ENCODE measurements at regions not wholly inside any gene's neighbourhood (a gene's known extent, or its start where the extent isn't known, plus 50 kb on each side); places are given as distances from the start of the nearest gene placed in this dataset.
A peak's percentile ranks its signal among the peaks of the same experiment; 100 is the strongest.

DNA sequence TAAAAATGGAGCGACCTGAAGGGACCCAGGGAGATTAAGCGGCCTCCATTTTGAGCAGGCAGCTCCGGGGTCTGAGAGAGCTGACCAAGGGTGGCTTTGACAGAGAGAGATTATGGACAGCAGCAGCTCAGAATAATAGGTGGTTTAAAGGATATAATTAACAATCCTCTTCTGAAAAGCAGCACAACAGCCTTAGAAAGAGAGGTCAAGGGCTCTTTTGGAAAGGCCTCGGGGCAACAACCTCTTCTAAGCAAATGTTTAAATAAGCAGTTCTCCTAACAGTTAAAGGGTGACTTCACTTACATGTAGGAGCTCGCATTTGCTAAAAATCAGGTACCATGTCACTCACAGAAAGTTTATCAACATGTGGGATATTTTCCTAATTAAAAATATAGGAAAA is 87.2 kb upstream of the FRMD6 start:
- no peak overlapping the region for H3K27ac ChIP-seq (ENCODE audit: low read depth, low read length)
- ChIA-PET CTCF (interaction anchor here (1.8 kb wide), 1 partner anchor 19 kb away, joined by 5 read pairs; no protein-coding TSS in a partner anchor), POLR2A (no interaction called here), RAD21 (ENCODE audit: low non-redundant PET in 1 of 2, low total read pairs in 2 of 2, uncharacterized antibody in 2 of 2, unreplicated experiment in 2 of 2) (no interaction called here)
- no peaks in the 10 kb centered on the region for H3K27me3 ChIP-seq (ENCODE audit: insufficient read depth, low read length)
- no TSS peak for BruUV-seq (replicated peaks)
- H3K4me3 ChIP-seq (replicated peaks in 1 of 2; ENCODE audit: low read depth in 1 of 2, low read length in 2 of 2), result no peak overlapping the region
- H2AFZ ChIP-seq (ENCODE audit: low read depth, low read length, poor library complexity, severe bottlenecking), result peak overlapping the region; percentile 30
- H3K79me2 ChIP-seq (ENCODE audit: insufficient read depth, low read length), result no peaks in the 10 kb centered on the region
- no peaks in the 10 kb centered on the region for H3K9me3 ChIP-seq (ENCODE audit: control insufficient read depth in 1 of 2, insufficient read depth in 1 of 2, low read depth in 1 of 2, low read length in 2 of 2)
- H3K4me1 ChIP-seq (ENCODE audit: control insufficient read depth in 1 of 2, insufficient read depth in 2 of 2, low read length in 2 of 2), result peaks cover 10 to 17% of the 10 kb centered on the region in 2 experiments; a peak in 3 of 4 replicates
- H3K4me2 ChIP-seq (ENCODE audit: low read length), result peak overlapping the region; percentile 24
- no peak for ATAC-seq
- H4K20me1 ChIP-seq (ENCODE audit: insufficient read depth), result no peaks in the 10 kb centered on the region
- H3K9me2 ChIP-seq (ENCODE audit: insufficient read depth), result no peaks in the 10 kb centered on the region
- H3K36me3 ChIP-seq (ENCODE audit: control insufficient read depth in 1 of 2, insufficient read depth in 2 of 2, low read length in 2 of 2), result no peaks in the 10 kb centered on the region
- TF ChIP-seq YY1 (IDR thresholded peaks at IDR 0.05; ENCODE audit: extremely low read depth, insufficient replicate concordance, low read depth, low read length) (no peak), EZH2 (IDR thresholded peaks at IDR 0.05) (no peak)
- intact Hi-C loops (cut with micrococcal nuclease), result no loop called here
- DNase-seq (ENCODE audit: low read depth, low spot score), result no peak
- H3K9ac ChIP-seq (ENCODE audit: low read length), result no peak overlapping the region

DNA sequence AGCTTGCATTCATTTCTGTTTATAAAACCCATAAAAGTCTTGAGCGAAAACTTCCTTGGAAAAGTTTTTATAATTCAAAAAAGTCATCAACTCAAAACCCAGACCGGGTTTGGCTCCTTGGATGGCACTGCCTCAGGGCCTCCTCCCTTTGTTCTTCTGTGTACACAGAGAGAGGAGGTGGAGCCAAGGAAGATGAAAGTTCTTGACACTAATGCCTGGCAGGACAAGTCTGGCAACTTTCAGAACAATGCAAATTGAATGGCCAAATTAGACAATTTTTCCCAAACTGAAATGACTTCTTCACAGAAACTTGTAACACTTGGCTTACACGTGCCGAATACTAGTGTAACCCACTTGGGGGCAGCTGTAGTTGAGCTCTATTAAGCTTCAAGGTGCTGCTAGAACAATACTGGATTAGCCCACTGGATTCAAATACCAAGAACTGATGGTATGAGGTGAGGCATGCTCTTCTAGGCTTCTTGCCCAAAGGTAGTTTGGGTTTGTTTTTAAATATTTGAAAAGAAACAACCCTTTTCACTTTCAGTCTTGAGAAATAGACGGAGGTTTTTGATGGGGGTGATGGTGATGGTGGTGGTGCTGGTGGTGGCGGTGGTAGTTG is 86.6 kb upstream of the FRMD6 start:
- H3K27me3 ChIP-seq (ENCODE audit: insufficient read depth, low read length), result no peaks in the 10 kb centered on the region
- H3K9ac ChIP-seq (ENCODE audit: low read length), result no peak overlapping the region
- no TSS peak for BruUV-seq (replicated peaks)
- H3K4me2 ChIP-seq (ENCODE audit: low read length), result peak overlapping the region; percentile 24
- ChIA-PET RAD21 (ENCODE audit: low non-redundant PET in 1 of 2, low total read pairs in 2 of 2, uncharacterized antibody in 2 of 2, unreplicated experiment in 2 of 2) (no interaction called here), CTCF (no interaction called here), POLR2A (no interaction called here)
- no peak overlapping the region for H3K27ac ChIP-seq (ENCODE audit: low read depth, low read length)
- no peak overlapping the region for H3K4me3 ChIP-seq (replicated peaks in 1 of 2; ENCODE audit: low read depth in 1 of 2, low read length in 2 of 2)
- no peaks in the 10 kb centered on the region for H3K36me3 ChIP-seq (ENCODE audit: control insufficient read depth in 1 of 2, insufficient read depth in 2 of 2, low read length in 2 of 2)
- H3K4me1 ChIP-seq (ENCODE audit: control insufficient read depth in 1 of 2, insufficient read depth in 2 of 2, low read length in 2 of 2), result peaks cover 10 to 17% of the 10 kb centered on the region in 2 experiments; a peak in 3 of 4 replicates
- ATAC-seq (peak; percentile 77), DNase-seq (ENCODE audit: low read depth, low spot score) (no peak)
- H3K9me3 ChIP-seq (ENCODE audit: control insufficient read depth in 1 of 2, insufficient read depth in 1 of 2, low read depth in 1 of 2, low read length in 2 of 2), result no peaks in the 10 kb centered on the region
- peak overlapping the region; percentile 30 for H2AFZ ChIP-seq (ENCODE audit: low read depth, low read length, poor library complexity, severe bottlenecking)
- intact Hi-C loops (cut with micrococcal nuclease), result no loop called here
- no peaks in the 10 kb centered on the region for H4K20me1 ChIP-seq (ENCODE audit: insufficient read depth)
- no peaks in the 10 kb centered on the region for H3K9me2 ChIP-seq (ENCODE audit: insufficient read depth)
- H3K79me2 ChIP-seq (ENCODE audit: insufficient read depth, low read length), result no peaks in the 10 kb centered on the region
- TF ChIP-seq, protein P1, sequence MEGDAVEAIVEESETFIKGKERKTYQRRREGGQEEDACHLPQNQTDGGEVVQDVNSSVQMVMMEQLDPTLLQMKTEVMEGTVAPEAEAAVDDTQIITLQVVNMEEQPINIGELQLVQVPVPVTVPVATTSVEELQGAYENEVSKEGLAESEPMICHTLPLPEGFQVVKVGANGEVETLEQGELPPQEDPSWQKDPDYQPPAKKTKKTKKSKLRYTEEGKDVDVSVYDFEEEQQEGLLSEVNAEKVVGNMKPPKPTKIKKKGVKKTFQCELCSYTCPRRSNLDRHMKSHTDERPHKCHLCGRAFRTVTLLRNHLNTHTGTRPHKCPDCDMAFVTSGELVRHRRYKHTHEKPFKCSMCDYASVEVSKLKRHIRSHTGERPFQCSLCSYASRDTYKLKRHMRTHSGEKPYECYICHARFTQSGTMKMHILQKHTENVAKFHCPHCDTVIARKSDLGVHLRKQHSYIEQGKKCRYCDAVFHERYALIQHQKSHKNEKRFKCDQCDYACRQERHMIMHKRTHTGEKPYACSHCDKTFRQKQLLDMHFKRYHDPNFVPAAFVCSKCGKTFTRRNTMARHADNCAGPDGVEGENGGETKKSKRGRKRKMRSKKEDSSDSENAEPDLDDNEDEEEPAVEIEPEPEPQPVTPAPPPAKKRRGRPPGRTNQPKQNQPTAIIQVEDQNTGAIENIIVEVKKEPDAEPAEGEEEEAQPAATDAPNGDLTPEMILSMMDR (IDR thresholded peaks at IDR 0.05 in 2 of 3, conservative IDR thresholded peaks at IDR 0.05 in 1 of 3; ENCODE audit: borderline replicate concordance in 1 of 3, insufficient read depth in 1 of 3, low read depth in 2 of 3, low read length in 2 of 3), result no peak
- TF ChIP-seq, protein P2, sequence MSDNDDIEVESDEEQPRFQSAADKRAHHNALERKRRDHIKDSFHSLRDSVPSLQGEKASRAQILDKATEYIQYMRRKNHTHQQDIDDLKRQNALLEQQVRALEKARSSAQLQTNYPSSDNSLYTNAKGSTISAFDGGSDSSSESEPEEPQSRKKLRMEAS (IDR thresholded peaks at IDR 0.05), result no peak
- TF ChIP-seq ZNF274 (IDR thresholded peaks at IDR 0.05; ENCODE audit: low read depth, low read length) (no peak), FOSL1 (IDR thresholded peaks at IDR 0.05; ENCODE audit: low read depth) (no peak), ZFX (IDR thresholded peaks at IDR 0.05) (no peak), EZH2 (IDR thresholded peaks at IDR 0.05) (no peak), JUND (IDR thresholded peaks at IDR 0.05) (peak; percentile 28; the same call in 1 of the 2 replicates), ELF1 (IDR thresholded peaks at IDR 0.05; ENCODE audit: borderline replicate concordance, low read depth) (no peak), RAD21 (IDR thresholded peaks at IDR 0.05; ENCODE audit: low read depth) (no peak), TCF7L2 (IDR thresholded peaks at IDR 0.05; ENCODE audit: borderline replicate concordance, extremely low read depth, insufficient read depth, insufficient read length) (peak; percentile 63), POLR2A (IDR thresholded peaks at IDR 0.05; ENCODE audit: borderline replicate concordance, extremely low read depth, insufficient read depth, insufficient read length) (no peak), SIN3A (IDR thresholded peaks at IDR 0.05; ENCODE audit: low read depth) (no peak), SRF (IDR thresholded peaks at IDR 0.05; ENCODE audit: low read depth) (no peak), SP1 (IDR thresholded peaks at IDR 0.05; ENCODE audit: low read depth) (no peak)
- TF ChIP-seq, protein P3, sequence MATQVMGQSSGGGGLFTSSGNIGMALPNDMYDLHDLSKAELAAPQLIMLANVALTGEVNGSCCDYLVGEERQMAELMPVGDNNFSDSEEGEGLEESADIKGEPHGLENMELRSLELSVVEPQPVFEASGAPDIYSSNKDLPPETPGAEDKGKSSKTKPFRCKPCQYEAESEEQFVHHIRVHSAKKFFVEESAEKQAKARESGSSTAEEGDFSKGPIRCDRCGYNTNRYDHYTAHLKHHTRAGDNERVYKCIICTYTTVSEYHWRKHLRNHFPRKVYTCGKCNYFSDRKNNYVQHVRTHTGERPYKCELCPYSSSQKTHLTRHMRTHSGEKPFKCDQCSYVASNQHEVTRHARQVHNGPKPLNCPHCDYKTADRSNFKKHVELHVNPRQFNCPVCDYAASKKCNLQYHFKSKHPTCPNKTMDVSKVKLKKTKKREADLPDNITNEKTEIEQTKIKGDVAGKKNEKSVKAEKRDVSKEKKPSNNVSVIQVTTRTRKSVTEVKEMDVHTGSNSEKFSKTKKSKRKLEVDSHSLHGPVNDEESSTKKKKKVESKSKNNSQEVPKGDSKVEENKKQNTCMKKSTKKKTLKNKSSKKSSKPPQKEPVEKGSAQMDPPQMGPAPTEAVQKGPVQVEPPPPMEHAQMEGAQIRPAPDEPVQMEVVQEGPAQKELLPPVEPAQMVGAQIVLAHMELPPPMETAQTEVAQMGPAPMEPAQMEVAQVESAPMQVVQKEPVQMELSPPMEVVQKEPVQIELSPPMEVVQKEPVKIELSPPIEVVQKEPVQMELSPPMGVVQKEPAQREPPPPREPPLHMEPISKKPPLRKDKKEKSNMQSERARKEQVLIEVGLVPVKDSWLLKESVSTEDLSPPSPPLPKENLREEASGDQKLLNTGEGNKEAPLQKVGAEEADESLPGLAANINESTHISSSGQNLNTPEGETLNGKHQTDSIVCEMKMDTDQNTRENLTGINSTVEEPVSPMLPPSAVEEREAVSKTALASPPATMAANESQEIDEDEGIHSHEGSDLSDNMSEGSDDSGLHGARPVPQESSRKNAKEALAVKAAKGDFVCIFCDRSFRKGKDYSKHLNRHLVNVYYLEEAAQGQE (IDR thresholded peaks at IDR 0.05; ENCODE audit: low read depth), result no peak
